OCI-LY7 (cell line): ENCODE measurements at regions not wholly inside any gene's neighbourhood (a gene's known extent, or its start where the extent isn't known, plus 50 kb on each side); places are given as distances from the start of the nearest gene placed in this dataset.
A peak's percentile ranks its signal among the peaks of the same experiment; 100 is the strongest.

ENCODE experiments used
- EZH2phosphoT487 ChIP-seq: fragments of 200-600 bp; sonication (generic); IDR thresholded peaks from 2 replicates; pipeline ENCODE4 v1.6.1; 2018; ENCODE audit warnings: low read depth, borderline replicate concordance, mild to moderate bottlenecking, mixed run types, antibody characterized with exemption, low read length, moderate library complexity, mixed read lengths
- TF ChIP-seq, protein P1 (sequence below): fragments of 200-600 bp; sonication (generic); conservative IDR thresholded peaks from 2 replicates; pipeline ENCODE4 v1.5.1; 2014; ENCODE audit warnings: mild to moderate bottlenecking, antibody characterized with exemption, low read length, moderate library complexity, mixed read lengths

DNA sequence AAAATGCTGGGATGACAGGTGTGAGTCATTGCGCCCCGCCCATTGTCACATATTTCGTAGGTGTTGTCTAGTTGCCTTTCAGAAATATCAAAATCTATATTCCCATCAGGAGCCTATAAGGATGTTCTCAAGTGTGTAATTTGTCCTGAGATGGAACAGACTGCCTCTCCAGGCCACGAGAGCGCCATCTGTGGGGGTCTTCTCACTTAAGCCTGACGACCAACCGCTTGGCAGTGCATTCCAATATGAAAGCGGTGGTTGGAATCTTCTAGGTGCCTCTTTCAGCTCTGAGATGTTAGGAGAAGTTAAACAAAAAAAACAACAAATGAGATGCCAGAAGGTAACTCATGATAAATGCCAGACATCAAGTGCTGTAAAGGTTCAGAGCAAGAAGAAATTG, 488.5 kb downstream of the QKI start:
- TF ChIP-seq, protein P1, sequence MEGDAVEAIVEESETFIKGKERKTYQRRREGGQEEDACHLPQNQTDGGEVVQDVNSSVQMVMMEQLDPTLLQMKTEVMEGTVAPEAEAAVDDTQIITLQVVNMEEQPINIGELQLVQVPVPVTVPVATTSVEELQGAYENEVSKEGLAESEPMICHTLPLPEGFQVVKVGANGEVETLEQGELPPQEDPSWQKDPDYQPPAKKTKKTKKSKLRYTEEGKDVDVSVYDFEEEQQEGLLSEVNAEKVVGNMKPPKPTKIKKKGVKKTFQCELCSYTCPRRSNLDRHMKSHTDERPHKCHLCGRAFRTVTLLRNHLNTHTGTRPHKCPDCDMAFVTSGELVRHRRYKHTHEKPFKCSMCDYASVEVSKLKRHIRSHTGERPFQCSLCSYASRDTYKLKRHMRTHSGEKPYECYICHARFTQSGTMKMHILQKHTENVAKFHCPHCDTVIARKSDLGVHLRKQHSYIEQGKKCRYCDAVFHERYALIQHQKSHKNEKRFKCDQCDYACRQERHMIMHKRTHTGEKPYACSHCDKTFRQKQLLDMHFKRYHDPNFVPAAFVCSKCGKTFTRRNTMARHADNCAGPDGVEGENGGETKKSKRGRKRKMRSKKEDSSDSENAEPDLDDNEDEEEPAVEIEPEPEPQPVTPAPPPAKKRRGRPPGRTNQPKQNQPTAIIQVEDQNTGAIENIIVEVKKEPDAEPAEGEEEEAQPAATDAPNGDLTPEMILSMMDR, result peak; percentile 26; the same call in 1 of the 2 replicates
- TF ChIP-seq EZH2phosphoT487, result no peak
